ENCODE measurements at regions not wholly inside any gene's neighbourhood (a gene's known extent, or its start where the extent isn't known, plus 50 kb on each side); places are given as distances from the start of the nearest gene placed in this dataset.
"Not testable (repeated sequence)": the region's sequence is repeated elsewhere in the genome, so short reads cannot be mapped to it uniquely, and the experiment has no call there.

DNA sequence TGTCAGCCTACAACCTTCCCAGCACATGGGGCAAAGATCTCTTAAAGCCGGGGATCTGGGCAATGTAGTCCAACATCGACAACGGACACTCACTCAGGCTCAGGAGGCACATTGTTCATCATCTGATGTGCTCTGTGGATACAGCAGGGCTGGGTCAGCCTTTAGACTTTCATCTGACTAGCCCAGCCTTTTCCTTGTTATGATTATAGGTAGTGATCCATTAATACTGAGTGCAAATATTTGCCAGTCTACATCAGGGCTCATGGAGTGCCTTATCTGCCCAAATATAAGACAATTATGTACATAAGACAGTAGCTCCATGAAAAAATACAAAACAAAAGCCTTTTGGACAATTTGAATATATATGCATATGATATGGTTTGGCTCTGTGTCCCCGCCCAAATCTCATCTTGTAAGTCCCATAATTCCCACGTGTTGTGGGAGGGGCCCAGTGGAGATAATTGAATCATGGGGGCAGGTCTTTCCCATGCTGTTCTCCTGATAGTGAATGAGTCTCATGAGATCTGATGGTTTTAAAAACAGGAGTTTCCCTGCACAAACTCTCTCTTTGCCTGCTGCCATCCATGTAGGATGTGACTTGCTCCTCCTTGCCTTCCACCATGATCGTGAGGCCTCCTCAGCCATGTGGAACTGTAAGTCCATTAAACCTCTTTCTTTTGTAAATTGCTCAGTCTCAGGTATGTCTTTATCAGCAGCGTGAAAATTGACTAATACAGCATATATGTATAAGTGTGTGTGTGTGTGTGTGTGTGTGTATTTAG lies 248.5 kb upstream of the FOXN3 start:
- intact Hi-C loops (cut with micrococcal nuclease); H3K36me3 Mint-ChIP-seq (ENCODE audit: low read depth); DNase-seq; H3K27ac Mint-ChIP-seq; H3K27me3 Mint-ChIP-seq; H3K4me3 Mint-ChIP-seq: not testable (repeated sequence)
- Mint-ChIP-seq H3K4me1 (peaks cover 15% of the 10 kb centered on the region), H3K9me3 (peaks cover 24% of the 10 kb centered on the region)

DNA sequence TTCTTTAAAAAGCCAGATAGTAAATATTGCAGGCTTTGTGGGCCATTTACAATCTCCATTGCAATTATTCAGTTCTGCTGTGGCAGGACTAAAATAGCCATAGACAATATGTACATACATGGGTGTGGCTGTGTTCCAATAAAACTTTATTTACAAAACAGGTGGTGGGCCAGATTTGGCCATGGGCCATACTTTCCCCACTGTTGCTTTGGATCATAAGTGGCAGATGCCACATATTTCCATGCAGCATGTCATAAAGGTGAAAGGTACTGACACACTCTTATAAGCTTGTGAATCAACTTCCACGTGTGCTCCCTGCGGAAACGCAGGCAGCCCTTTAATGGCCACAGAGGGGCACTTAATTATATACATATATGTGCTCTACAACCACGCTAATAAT lies 244.4 kb upstream of the FOXN3 start:
- no peak for DNase-seq
- intact Hi-C loops (cut with micrococcal nuclease): no loop called here
- Mint-ChIP-seq H3K27me3 (no peaks in the 10 kb centered on the region), H3K36me3 (ENCODE audit: low read depth) (peaks cover 5% of the 10 kb centered on the region), H3K4me1 (peaks cover 2% of the 10 kb centered on the region), H3K27ac (no peak overlapping the region), H3K4me3 (no peak overlapping the region), H3K9me3 (peaks cover 22% of the 10 kb centered on the region)

DNA sequence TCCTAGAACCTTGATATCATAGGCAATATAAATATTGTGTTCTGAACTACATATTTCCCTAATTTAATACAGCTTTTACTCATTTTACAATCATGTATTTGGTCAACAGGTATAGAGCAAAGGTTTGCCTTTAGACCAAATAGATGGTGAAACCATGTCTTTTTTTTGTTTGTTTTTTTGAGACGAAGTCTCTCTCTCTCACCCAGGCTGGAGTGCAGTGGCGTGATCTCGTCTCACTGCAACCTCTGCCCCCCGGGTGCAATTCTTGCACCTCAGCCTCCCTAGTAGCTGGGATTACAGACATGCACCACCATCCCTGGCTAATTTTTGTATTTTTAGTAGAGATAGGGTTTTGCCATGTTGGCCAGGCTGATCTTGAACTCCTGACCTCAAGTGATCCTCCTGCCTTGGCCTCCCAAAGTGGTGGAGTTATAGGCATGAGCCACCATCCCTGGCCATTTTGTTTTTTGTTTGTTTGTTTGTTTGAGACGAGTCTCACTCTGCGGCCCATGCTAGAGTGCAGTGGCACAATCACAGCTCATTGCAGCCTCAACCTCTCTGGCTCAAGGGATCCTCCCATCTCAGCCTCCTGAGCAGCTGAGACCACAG lies 243.7 kb upstream of the FOXN3 start:
- H3K9me3 Mint-ChIP-seq: peaks cover 17% of the 10 kb centered on the region
- H3K4me3 Mint-ChIP-seq; H3K4me1 Mint-ChIP-seq; H3K36me3 Mint-ChIP-seq (ENCODE audit: low read depth); H3K27me3 Mint-ChIP-seq; DNase-seq; intact Hi-C loops (cut with micrococcal nuclease); H3K27ac Mint-ChIP-seq: not testable (repeated sequence)

DNA sequence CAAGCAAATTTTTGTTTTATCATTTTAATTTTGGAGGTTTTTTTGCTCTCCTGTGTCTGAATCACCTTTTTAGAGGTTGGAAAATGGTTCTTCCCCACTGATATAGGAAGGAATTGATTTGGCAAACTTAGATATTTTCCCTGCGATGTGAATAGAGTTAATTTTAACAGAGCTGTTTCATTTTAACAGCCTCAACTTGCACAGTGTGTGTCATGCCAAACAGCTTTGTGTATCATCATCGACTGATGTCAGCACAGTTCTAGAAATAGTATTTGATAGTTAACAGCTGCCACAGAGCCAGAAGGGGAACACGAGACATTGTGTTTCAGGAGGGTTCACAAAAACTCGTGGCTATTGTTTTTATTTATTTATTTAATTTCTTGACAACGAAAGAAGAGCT lies 243.1 kb upstream of the FOXN3 start:
- H3K9me3 Mint-ChIP-seq: peaks cover 15% of the 10 kb centered on the region

DNA sequence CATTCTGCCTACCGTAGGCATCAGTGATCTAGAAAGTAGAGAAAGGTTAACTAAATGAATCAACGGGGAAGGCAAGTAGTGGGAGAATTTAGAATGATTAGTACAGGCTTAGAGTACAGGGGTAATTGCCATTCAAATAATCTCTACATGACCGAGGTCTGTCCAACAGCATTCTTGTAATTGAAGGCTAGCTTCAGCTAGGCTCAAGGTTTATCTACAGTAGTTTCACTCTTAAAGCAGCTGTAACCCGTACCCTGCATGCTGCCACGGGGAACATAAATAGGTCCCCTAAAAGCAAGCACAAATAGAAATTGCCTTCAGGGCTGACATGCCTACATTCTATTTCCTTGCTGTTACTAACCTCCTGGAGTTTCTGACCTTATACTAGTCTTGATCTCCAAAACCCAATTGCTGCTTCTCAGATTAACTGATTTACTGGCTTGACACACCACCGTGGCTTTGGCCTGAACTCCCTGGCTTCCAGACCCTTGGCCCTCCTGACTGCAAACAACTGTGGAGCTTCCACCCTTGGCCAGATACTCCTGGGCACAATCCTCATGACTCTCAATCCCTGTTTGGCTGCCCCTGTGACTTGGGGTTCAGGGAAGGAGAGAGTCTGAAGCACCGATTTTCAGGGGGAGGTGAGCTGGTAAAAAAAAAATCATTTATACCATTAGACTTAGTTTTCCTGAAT lies 242.1 kb upstream of the FOXN3 start:
- no peak overlapping the region for H3K4me3 Mint-ChIP-seq
- intact Hi-C loops (cut with micrococcal nuclease): no loop called here

More for the DNA sequence above, 243.1 kb upstream of the FOXN3 start:
- Mint-ChIP-seq H3K4me3 (no peak overlapping the region), H3K36me3 (ENCODE audit: low read depth) (peaks cover 3% of the 10 kb centered on the region), H3K4me1 (peaks cover 3% of the 10 kb centered on the region), H3K27me3 (no peaks in the 10 kb centered on the region), H3K27ac (no peak overlapping the region)
- intact Hi-C loops (cut with micrococcal nuclease): no loop called here
- DNase-seq: no peak

DNA sequence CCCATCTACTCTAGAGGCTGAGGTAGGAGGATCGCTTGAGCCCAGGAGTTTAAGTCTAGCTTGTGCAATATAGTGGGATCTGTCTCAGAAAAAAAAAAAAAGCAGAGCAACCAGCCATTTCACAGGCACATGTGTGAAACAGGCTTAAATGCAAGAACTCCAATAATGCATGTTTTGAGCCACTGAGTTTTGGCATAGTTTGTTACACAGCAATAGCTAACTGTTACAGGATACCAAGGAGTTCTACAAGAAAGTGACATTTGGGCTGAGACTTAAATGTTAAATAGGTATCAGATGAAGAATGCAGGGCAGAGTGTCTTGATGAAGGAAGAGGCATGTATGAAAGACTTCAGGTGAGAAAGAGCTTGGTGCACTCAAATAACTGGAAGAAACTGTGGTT lies 240.0 kb upstream of the FOXN3 start:
- no peak overlapping the region for H3K4me3 Mint-ChIP-seq
- no peaks in the 10 kb centered on the region for H3K27me3 Mint-ChIP-seq
- DNase-seq: no peak
- H3K9me3 Mint-ChIP-seq: peaks cover 5% of the 10 kb centered on the region
- H3K36me3 Mint-ChIP-seq (ENCODE audit: low read depth): peaks cover 2% of the 10 kb centered on the region
- intact Hi-C loops (cut with micrococcal nuclease): no loop called here
- no peak overlapping the region for H3K27ac Mint-ChIP-seq
- peaks cover 3% of the 10 kb centered on the region for H3K4me1 Mint-ChIP-seq

More for the DNA sequence above, 242.1 kb upstream of the FOXN3 start:
- Mint-ChIP-seq H3K9me3 (peaks cover 8% of the 10 kb centered on the region), H3K27ac (no peak overlapping the region), H3K27me3 (no peaks in the 10 kb centered on the region), H3K4me1 (peaks cover 3% of the 10 kb centered on the region), H3K36me3 (ENCODE audit: low read depth) (peaks cover 2% of the 10 kb centered on the region)
- no peak for DNase-seq

DNA sequence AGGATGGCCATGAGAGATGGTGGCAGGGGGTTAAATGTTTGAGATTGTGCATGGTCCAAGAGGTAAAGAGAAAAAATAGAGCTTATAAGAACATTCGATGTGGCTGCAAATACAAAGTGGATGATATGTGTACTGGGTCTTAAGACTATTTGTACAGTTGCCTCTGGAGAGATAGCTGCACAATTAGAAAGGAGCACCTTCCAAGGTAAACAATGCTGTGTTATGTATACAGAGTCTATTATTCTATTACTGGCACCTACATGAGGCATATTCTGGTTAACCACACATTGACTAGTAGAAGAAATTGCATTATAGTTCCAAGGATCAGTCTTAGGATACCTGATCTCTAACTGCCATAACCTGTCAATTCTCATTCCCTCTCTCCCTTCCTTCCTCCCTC lies 238.0 kb upstream of the FOXN3 start:
- H3K4me1 Mint-ChIP-seq: peaks cover 3% of the 10 kb centered on the region
- H3K27ac Mint-ChIP-seq: no peak overlapping the region
- intact Hi-C loops (cut with micrococcal nuclease): no loop called here
- no peak overlapping the region for H3K4me3 Mint-ChIP-seq
- peaks cover 9% of the 10 kb centered on the region for H3K9me3 Mint-ChIP-seq
- no peak for DNase-seq
- H3K36me3 Mint-ChIP-seq (ENCODE audit: low read depth): peaks cover 2% of the 10 kb centered on the region
- H3K27me3 Mint-ChIP-seq: no peaks in the 10 kb centered on the region

DNA sequence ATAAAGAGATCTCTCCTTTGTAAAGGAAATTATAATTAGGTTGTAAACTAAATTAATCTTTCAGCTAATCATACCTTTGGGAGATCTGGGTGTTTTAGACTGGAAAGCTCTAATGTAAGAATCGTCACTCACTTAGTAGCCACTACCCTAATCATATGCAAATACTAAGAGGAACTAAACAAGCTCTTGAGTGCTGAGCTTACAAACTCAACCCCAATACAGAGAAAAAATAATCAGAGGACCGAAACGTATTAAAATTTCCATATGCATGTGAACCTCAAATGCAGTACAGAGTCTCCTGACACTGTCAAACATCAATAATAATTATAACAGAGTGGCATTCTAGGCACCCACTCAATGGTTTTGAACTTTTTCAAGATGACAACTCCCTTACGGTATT lies 235.3 kb upstream of the FOXN3 start:
- intact Hi-C loops (cut with micrococcal nuclease): no loop called here
- H3K4me3 Mint-ChIP-seq: no peak overlapping the region
- H3K36me3 Mint-ChIP-seq (ENCODE audit: low read depth): peaks cover 2% of the 10 kb centered on the region
- no peak for DNase-seq
- peaks cover 13% of the 10 kb centered on the region for H3K9me3 Mint-ChIP-seq
- no peak overlapping the region for H3K27ac Mint-ChIP-seq
- peaks cover 9% of the 10 kb centered on the region for H3K4me1 Mint-ChIP-seq
- H3K27me3 Mint-ChIP-seq: no peaks in the 10 kb centered on the region

DNA sequence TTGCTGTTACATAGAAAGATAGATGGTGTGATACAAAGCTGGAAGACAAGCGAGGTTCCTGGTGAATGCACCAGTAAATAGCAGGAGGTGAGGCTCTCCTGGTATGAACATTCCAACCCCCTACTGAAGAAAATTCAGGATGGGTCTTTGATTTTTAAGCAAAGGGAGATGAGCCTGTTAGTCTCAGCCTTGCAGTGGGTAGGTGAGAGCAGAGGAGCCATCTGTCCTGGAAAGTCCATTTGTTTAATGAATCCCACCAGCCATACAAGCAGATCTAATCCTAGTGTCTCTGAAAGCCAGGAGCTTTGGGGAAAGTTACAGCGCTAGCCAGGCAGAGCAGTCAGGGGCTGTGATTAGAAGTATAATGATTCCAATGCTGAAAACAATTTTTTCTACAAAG lies 234.8 kb upstream of the FOXN3 start:
- intact Hi-C loops (cut with micrococcal nuclease): no loop called here
- Mint-ChIP-seq H3K4me1 (peaks cover 7% of the 10 kb centered on the region), H3K36me3 (ENCODE audit: low read depth) (no peaks in the 10 kb centered on the region), H3K9me3 (peaks cover 8% of the 10 kb centered on the region), H3K4me3 (no peak overlapping the region), H3K27ac (no peak overlapping the region), H3K27me3 (no peaks in the 10 kb centered on the region)
- DNase-seq: no peak

DNA sequence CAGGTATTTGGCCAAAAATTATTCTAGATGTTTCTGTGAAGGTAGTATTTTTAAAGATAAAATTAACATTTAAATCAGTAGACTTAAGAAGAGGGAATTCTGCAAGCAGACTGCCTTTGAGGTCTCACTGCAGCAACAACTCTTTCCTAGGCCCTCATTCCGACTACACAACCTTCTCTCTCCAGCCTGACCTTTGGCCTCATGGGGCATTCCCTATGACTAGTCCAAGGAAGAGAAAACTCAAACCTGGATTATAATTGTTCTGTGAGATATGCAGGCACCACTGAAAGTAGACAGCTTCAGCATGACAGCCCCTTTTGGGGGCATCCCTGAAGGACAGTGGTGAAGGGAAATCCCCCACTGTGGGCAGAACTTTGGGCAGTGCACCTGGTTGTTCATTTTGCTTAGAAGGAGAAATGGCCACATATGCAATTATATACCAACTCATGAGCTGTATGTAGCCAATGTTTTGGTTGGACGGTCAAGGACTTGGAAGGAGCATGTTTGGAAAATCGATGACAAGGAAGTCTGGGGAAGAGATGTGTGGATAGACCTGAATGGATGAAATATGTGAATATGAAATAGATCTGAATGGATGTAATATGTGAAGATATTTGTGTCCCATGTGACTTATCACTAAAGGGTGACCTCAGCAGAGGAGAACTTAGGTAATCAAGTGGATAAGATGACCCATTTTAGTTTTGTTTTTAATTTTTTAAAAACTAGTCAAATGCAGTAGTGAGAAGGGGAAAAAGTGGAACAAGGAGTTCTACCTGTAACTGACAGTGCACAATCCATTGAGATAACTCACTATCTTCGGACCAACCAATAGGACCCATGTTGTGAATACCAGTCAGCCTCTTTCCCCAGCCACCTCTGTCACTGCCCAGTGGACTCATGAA lies 233.3 kb upstream of the FOXN3 start:
- H3K4me1 Mint-ChIP-seq: peaks cover 6% of the 10 kb centered on the region
- H3K36me3 Mint-ChIP-seq (ENCODE audit: low read depth): no peaks in the 10 kb centered on the region
- H3K27ac Mint-ChIP-seq: no peak overlapping the region
- intact Hi-C loops (cut with micrococcal nuclease): no loop called here
- H3K9me3 Mint-ChIP-seq: peaks cover 11% of the 10 kb centered on the region
- no peak for DNase-seq
- no peak overlapping the region for H3K4me3 Mint-ChIP-seq
- H3K27me3 Mint-ChIP-seq: no peaks in the 10 kb centered on the region

DNA sequence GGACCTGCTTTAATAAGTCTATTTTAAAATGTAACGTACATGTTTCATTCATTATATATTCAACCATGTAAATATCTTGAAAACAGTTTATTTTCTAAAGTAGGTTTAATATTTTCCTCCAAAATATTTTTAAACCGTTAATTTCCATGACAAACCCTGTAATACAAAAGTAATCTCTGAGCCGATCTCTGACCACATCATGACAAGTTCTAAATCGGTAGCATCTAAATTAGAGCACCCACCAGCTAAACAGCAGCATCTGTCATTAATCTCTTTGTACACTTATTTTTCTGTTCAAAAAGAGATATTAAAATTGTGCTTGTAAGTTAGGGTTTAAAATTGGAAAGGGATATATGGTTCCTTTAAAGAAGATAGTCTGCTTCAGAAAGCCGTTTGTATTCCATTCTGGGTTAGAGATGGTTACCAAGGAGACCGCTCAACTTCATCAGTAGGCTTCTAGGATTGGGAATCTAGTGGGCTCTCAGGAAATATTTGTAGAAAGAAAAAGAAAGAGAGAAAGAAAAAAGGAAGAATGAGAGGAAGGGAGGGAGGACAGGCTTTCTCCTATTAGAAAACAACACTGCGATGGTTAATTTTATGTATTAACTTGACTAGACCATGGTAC lies 232.5 kb upstream of the FOXN3 start:
- intact Hi-C loops (cut with micrococcal nuclease): no loop called here
- H3K27ac Mint-ChIP-seq: no peak overlapping the region
- no peak for DNase-seq
- H3K9me3 Mint-ChIP-seq: peaks cover 11% of the 10 kb centered on the region
- H3K36me3 Mint-ChIP-seq (ENCODE audit: low read depth): no peaks in the 10 kb centered on the region
- no peak overlapping the region for H3K4me3 Mint-ChIP-seq
- H3K4me1 Mint-ChIP-seq: peaks cover 6% of the 10 kb centered on the region
- no peaks in the 10 kb centered on the region for H3K27me3 Mint-ChIP-seq

DNA sequence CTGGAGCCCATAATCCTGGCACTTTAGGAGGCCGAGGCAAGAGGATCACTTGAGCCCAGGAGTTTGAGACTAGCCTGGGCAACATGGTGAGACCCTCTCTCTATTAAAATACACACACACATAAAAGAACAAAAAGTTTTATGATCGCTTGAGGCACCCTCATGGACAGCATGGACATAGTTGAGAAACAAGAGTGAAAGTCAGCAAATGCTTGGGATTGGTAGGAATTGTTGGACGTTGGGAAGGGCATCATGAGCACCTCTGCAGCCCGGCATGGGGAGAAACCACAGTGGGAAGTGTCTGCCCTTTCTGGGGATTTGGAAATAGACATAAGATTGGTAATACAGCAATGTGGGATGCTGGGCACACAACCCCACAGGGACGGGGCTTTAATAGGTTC lies 231.9 kb upstream of the FOXN3 start:
- Mint-ChIP-seq H3K27ac (no peak overlapping the region), H3K4me1 (peaks cover 9% of the 10 kb centered on the region), H3K27me3 (no peaks in the 10 kb centered on the region), H3K9me3 (peaks cover 11% of the 10 kb centered on the region), H3K36me3 (ENCODE audit: low read depth) (peaks cover 3% of the 10 kb centered on the region), H3K4me3 (no peak overlapping the region)
- intact Hi-C loops (cut with micrococcal nuclease): no loop called here
- DNase-seq: no peak

DNA sequence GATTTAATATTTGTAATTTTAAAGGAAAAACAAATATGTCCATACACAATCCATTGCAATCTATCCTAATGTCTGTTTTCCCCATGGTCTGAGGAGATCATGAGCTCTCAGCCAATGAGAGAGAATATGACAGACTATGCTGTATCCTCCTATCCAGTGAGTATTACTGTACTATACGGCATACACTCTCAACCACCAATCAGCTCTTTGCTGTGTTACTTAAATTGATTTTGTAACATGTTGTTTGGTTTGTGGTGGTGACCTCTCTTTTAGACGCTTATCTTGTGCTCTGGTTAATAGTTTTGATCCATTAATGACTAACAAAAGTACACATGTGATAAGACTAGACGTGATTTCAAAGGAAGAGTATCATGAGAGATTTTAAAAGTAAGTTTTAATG lies 231.5 kb upstream of the FOXN3 start:
- peaks cover 11% of the 10 kb centered on the region for H3K9me3 Mint-ChIP-seq
- H3K4me3 Mint-ChIP-seq: no peak overlapping the region
- H3K4me1 Mint-ChIP-seq: peaks cover 12% of the 10 kb centered on the region
- no peak for DNase-seq
- peaks cover 4% of the 10 kb centered on the region for H3K36me3 Mint-ChIP-seq (ENCODE audit: low read depth)
- H3K27ac Mint-ChIP-seq: no peak overlapping the region
- intact Hi-C loops (cut with micrococcal nuclease): no loop called here
- no peaks in the 10 kb centered on the region for H3K27me3 Mint-ChIP-seq
